HG02588 (cell line): ENCODE measurements at regions not wholly inside any gene's neighbourhood (a gene's known extent, or its start where the extent isn't known, plus 50 kb on each side); places are given as distances from the start of the nearest gene placed in this dataset.

Experiments
- ATAC-seq: cut with Tn5 transposase; IDR thresholded peaks from one replicate; pipeline ENCODE4 v1.9.1; 2021; ENCODE audit warnings: mild to moderate bottlenecking, moderate library complexity; ENCODE audit not compliant: unreplicated experiment

GRCh38 chr2:103010751-103011150 lies 248.9 kb downstream of the TMEM182 start:
- no peak for ATAC-seq

DNA sequence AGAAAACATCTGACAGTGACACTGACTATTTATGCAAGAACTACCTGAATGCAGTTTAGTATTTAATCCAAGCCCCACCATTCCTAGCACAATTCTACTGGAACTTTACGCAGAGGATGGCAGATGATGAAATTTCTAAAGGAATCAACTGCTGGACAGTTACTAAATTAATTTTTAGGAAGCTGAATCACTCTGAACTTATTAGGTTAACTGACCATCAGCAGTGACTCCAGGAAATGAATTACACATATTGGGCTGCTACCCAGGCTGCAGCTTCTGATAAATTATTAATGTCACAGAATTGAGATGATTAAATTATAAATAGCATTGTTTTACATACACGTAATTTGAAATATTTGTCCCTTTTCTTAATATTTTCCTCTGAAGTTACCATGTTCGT lies 250.8 kb downstream of the TMEM182 start:
- no peak for ATAC-seq

GRCh38 chr2:103025056-103025455 lies 263.2 kb downstream of the TMEM182 start:
- ATAC-seq, result no peak

- no peak for ATAC-seq
Measured at GRCh38 chr2:103028181-103028580, 266.4 kb downstream of the TMEM182 start.
